ENCODE measurements at regions not wholly inside any gene's neighbourhood (a gene's known extent, or its start where the extent isn't known, plus 50 kb on each side); places are given as distances from the start of the nearest gene placed in this dataset.
"Not testable (repeated sequence)": the region's sequence is repeated elsewhere in the genome, so short reads cannot be mapped to it uniquely, and the experiment has no call there.

- H3K27ac ChIP-seq (replicated peaks) = no peak overlapping the region
- H3K27me3 ChIP-seq (ENCODE audit: insufficient read depth, poor library complexity, severe bottlenecking) = no peaks in the 10 kb centered on the region
- no peak for DNase-seq (ENCODE audit: low read depth in 1 of 2, low spot score in 1 of 2)
- TF ChIP-seq SPI1 (IDR thresholded peaks at IDR 0.05; ENCODE audit: borderline replicate concordance, low read depth) (no peak), POLR2AphosphoS5 (IDR thresholded peaks at IDR 0.05; ENCODE audit: low read depth) (no peak), GABPA (IDR thresholded peaks at IDR 0.05; ENCODE audit: low read depth) (no peak)
- TF ChIP-seq, protein P1, sequence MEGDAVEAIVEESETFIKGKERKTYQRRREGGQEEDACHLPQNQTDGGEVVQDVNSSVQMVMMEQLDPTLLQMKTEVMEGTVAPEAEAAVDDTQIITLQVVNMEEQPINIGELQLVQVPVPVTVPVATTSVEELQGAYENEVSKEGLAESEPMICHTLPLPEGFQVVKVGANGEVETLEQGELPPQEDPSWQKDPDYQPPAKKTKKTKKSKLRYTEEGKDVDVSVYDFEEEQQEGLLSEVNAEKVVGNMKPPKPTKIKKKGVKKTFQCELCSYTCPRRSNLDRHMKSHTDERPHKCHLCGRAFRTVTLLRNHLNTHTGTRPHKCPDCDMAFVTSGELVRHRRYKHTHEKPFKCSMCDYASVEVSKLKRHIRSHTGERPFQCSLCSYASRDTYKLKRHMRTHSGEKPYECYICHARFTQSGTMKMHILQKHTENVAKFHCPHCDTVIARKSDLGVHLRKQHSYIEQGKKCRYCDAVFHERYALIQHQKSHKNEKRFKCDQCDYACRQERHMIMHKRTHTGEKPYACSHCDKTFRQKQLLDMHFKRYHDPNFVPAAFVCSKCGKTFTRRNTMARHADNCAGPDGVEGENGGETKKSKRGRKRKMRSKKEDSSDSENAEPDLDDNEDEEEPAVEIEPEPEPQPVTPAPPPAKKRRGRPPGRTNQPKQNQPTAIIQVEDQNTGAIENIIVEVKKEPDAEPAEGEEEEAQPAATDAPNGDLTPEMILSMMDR (IDR thresholded peaks at IDR 0.05; ENCODE audit: insufficient read depth, low read length) = no peak
- H3K4me3 ChIP-seq (replicated peaks; ENCODE audit: insufficient read depth, low read length) = no peak overlapping the region
Observed at GRCh38 chr2:122570641-122571040, 815.2 kb downstream of the TSN start.

DNA sequence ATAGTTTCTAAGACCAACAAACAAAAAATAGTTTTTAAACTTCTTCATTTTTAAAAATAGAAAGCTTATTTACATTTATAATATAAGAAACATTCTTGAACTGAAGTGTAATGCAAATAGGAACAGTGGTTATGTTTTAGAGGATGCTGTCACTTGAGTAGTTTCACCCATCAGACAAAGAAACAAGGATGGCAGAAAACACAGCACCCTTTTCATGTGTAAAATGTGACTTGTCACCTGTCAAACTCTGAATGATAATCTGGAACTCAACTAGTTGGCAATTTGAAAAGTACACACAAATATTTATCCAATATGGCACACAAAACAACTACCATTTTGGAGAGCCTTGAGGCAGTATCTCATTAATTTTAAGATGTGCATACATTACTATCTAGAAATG is 816.0 kb downstream of the TSN start:
- H3K27ac ChIP-seq (replicated peaks); DNase-seq (ENCODE audit: low read depth in 1 of 2, low spot score in 1 of 2); H3K4me3 ChIP-seq (replicated peaks; ENCODE audit: insufficient read depth, low read length); H3K27me3 ChIP-seq (ENCODE audit: insufficient read depth, poor library complexity, severe bottlenecking): not testable (repeated sequence)

DNA sequence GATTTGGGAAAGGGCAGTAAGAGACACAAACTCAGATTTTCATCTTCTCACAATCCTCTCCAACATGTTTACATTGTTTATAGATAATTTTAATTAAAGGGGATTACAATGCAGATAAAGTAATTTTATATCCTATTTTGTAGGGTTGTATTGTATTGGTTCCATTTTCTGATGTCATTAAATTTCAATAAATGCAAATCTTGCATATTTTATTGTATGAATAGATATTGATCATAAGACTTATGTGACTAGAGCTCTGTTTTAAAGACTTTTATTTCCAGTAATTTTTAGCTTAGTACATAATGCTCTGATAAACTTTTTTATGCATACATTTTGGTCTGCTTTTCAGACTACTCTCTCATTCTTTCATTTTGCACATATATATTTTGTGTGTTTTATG is 819.6 kb downstream of the TSN start:
- no peak overlapping the region for H3K4me3 ChIP-seq (replicated peaks; ENCODE audit: insufficient read depth, low read length)
- TF ChIP-seq, protein P1 (IDR thresholded peaks at IDR 0.05; ENCODE audit: insufficient read depth, low read length) = no peak
- TF ChIP-seq SPI1 (IDR thresholded peaks at IDR 0.05; ENCODE audit: borderline replicate concordance, low read depth) (no peak), POLR2AphosphoS5 (IDR thresholded peaks at IDR 0.05; ENCODE audit: low read depth) (no peak), GABPA (IDR thresholded peaks at IDR 0.05; ENCODE audit: low read depth) (no peak)
- TF ChIP-seq, protein P2, sequence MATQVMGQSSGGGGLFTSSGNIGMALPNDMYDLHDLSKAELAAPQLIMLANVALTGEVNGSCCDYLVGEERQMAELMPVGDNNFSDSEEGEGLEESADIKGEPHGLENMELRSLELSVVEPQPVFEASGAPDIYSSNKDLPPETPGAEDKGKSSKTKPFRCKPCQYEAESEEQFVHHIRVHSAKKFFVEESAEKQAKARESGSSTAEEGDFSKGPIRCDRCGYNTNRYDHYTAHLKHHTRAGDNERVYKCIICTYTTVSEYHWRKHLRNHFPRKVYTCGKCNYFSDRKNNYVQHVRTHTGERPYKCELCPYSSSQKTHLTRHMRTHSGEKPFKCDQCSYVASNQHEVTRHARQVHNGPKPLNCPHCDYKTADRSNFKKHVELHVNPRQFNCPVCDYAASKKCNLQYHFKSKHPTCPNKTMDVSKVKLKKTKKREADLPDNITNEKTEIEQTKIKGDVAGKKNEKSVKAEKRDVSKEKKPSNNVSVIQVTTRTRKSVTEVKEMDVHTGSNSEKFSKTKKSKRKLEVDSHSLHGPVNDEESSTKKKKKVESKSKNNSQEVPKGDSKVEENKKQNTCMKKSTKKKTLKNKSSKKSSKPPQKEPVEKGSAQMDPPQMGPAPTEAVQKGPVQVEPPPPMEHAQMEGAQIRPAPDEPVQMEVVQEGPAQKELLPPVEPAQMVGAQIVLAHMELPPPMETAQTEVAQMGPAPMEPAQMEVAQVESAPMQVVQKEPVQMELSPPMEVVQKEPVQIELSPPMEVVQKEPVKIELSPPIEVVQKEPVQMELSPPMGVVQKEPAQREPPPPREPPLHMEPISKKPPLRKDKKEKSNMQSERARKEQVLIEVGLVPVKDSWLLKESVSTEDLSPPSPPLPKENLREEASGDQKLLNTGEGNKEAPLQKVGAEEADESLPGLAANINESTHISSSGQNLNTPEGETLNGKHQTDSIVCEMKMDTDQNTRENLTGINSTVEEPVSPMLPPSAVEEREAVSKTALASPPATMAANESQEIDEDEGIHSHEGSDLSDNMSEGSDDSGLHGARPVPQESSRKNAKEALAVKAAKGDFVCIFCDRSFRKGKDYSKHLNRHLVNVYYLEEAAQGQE (IDR thresholded peaks at IDR 0.05; ENCODE audit: insufficient replicate concordance, low read depth) = no peak
- H3K27me3 ChIP-seq (ENCODE audit: insufficient read depth, poor library complexity, severe bottlenecking) = no peaks in the 10 kb centered on the region

DNA sequence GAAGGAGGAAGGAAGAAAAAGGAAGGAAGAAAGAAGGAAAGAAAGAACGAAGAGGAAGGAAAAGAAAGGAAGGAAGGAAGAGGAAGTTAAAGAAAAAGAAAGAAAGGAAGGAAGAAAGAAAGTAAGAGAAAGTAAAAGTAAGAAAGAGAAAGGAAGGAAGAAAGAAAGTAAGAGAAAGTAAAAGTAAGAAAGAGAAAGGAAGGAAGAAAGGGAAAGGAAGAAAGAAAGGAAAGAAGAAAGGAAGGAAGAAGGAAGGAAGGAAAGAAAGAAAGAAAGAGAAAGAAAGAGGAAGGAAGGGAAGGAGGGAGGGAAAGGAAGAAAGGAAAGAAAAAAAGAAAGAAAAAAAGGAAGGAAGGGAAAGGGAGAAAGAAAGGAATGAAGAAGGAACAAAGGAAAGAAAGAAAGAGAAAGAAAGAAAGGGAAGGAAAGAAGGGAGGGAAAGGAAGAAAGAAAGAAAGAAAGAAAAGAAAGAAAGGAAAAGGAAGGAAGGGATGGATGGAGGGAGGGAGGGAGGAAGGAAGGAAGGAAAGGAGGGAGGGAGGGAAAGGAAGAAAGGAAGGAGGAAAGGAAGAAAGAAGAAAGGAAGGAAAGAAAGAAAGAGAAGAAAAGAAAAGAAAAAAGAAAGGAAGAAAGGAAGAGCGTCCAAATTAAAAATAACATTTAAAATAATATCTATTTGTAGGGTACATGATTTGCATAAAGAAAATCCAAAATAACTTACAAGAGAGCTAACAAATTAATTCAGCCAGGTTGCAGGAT is 827.9 kb downstream of the TSN start:
- no peak for TF ChIP-seq GABPA (IDR thresholded peaks at IDR 0.05; ENCODE audit: low read depth)
- TF ChIP-seq SPI1 (IDR thresholded peaks at IDR 0.05; ENCODE audit: borderline replicate concordance, low read depth) = no peak
- TF ChIP-seq POLR2AphosphoS5 (IDR thresholded peaks at IDR 0.05; ENCODE audit: low read depth) = no peak
- TF ChIP-seq, protein P1 (IDR thresholded peaks at IDR 0.05; ENCODE audit: insufficient read depth, low read length) = no peak
- TF ChIP-seq, protein P2 (IDR thresholded peaks at IDR 0.05; ENCODE audit: insufficient replicate concordance, low read depth) = no peak

More for the DNA sequence above, 819.6 kb downstream of the TSN start:
- DNase-seq (ENCODE audit: low read depth in 1 of 2, low spot score in 1 of 2) = no peak
- H3K27ac ChIP-seq (replicated peaks) = no peak overlapping the region

More for the DNA sequence above, 827.9 kb downstream of the TSN start:
- no peak for DNase-seq (ENCODE audit: low read depth in 1 of 2, low spot score in 1 of 2)
- no peak overlapping the region for H3K4me3 ChIP-seq (replicated peaks; ENCODE audit: insufficient read depth, low read length)
- no peak overlapping the region for H3K27ac ChIP-seq (replicated peaks)
- no peaks in the 10 kb centered on the region for H3K27me3 ChIP-seq (ENCODE audit: insufficient read depth, poor library complexity, severe bottlenecking)

All from HL-60 (cell line).